IMR-90 (cell line): ENCODE measurements at regions not wholly inside any gene's neighbourhood (a gene's known extent, or its start where the extent isn't known, plus 50 kb on each side); places are given as distances from the start of the nearest gene placed in this dataset.
A peak's percentile ranks its signal among the peaks of the same experiment; 100 is the strongest.

ENCODE experiments used
- ATAC-seq: fragments of 200-7000 bp; cut with Tn5 transposase; 2 replicates; pipeline ENCODE4 v1.9.1; 2020; ENCODE audit warnings: low read depth, mild to moderate bottlenecking, moderate library complexity
- BruUV-seq: library from RNA; stranded (reverse); fragments of 400-500 nt; replicated peaks from 2 replicates; lab custom pipeline; 2021; lab: Mats Ljungman, UMichigan
- CTCF ChIA-PET: fragments of 300-600 bp; formaldehyde crosslinking; extraction: SDS; loops from one replicate; lab custom pipeline; 2021; ENCODE audit warnings: antibody characterized with exemption; lab: Yijun Ruan, JAX
- POLR2A ChIA-PET: fragments of 300-600 bp; sonication (Branson Sonifier 250); formaldehyde crosslinking; loops from one replicate; lab custom pipeline; 2022; ENCODE audit warnings: antibody characterized with exemption; ENCODE audit not compliant: unreplicated experiment; lab: Charles Lee
- DNase-seq: peaks from one replicate; pipeline ENCODE4 v3.0.0; 2013
- H2AFZ ChIP-seq: replicated peaks from 2 replicates; pipeline ENCODE3; 2013; ENCODE audit warnings: low read length, mild to moderate bottlenecking; ENCODE audit not compliant: poor library complexity
- H2AK5ac ChIP-seq: 2 replicates; pipeline ENCODE4 v1.6.1; 2013; ENCODE audit warnings: low read depth, low read length, inconsistent platforms
- H2AK9ac ChIP-seq: replicated peaks from 2 replicates; pipeline ENCODE3; 2013; ENCODE audit warnings: mild to moderate bottlenecking, low read depth, low read length, moderate library complexity; ENCODE audit not compliant: poor library complexity
- H2BK120ac ChIP-seq: 2 replicates; pipeline ENCODE4 v1.6.1; 2013; ENCODE audit warnings: low read depth, low read length, inconsistent platforms
- H2BK15ac ChIP-seq: 3 replicates; pipeline ENCODE4 v1.6.1; 2013; ENCODE audit warnings: low read depth, low read length, inconsistent platforms
- H2BK20ac ChIP-seq: 2 replicates; pipeline ENCODE4 v1.6.1; 2013; ENCODE audit warnings: low read depth, mild to moderate bottlenecking, inconsistent platforms, low read length, moderate library complexity
- H2BK5ac ChIP-seq: 2 replicates; pipeline ENCODE4 v1.6.1; 2013; ENCODE audit warnings: mild to moderate bottlenecking, low read depth, low read length, inconsistent platforms; ENCODE audit not compliant: poor library complexity, severe bottlenecking
- H3K14ac ChIP-seq: replicated peaks from 2 replicates; pipeline ENCODE4 v1.6.1; 2013; ENCODE audit warnings: low read depth, low read length, inconsistent platforms
- H3K18ac ChIP-seq: 2 replicates; pipeline ENCODE4 v1.6.1; 2013; ENCODE audit warnings: low read depth, low read length, control low read depth
- H3K23ac ChIP-seq: 2 replicates; pipeline ENCODE4 v1.6.1; 2013; ENCODE audit warnings: low read depth, low read length, inconsistent platforms
- H3K27ac ChIP-seq: 2 replicates; pipeline ENCODE4 v1.5.1; 2013; ENCODE audit warnings: mild to moderate bottlenecking, control low read depth, low read length; ENCODE audit not compliant: insufficient read depth
- H3K27me3 ChIP-seq: 2 replicates; pipeline ENCODE4 v1.6.1; 2013; ENCODE audit warnings: low read length; ENCODE audit not compliant: control insufficient read depth, insufficient read depth
- H3K36me3 ChIP-seq: 2 replicates; pipeline ENCODE4 v1.6.1; 2013; ENCODE audit warnings: low read length, mixed read lengths; ENCODE audit not compliant: control insufficient read depth, insufficient read depth
- H3K4ac ChIP-seq: 2 replicates; pipeline ENCODE4 v1.6.1; 2013; ENCODE audit warnings: low read depth, low read length, inconsistent platforms
- H3K4me1 ChIP-seq: 2 replicates; pipeline ENCODE4 v1.6.1; 2013; ENCODE audit warnings: low read length, mixed read lengths; ENCODE audit not compliant: control insufficient read depth, insufficient read depth
- H3K4me2 ChIP-seq: 2 replicates; pipeline ENCODE4 v1.6.1; 2013; ENCODE audit warnings: low read depth, mild to moderate bottlenecking, control low read depth, low read length, moderate library complexity
- H3K4me3 ChIP-seq: 2 replicates; pipeline ENCODE4 v1.5.1; 2013; ENCODE audit warnings: low read depth, mild to moderate bottlenecking, control low read depth, low read length, moderate library complexity; ENCODE audit not compliant: insufficient read depth
- H3K56ac ChIP-seq: 2 replicates; pipeline ENCODE4 v1.6.1; 2013; ENCODE audit warnings: low read length, inconsistent platforms; ENCODE audit not compliant: insufficient read depth; ENCODE audit errors: extremely low read depth
- H3K79me1 ChIP-seq, 2 experiments: 2 replicates each; pipeline ENCODE4 v1.6.1; 2013; ENCODE audit warnings: low read length in 2 of 2, inconsistent platforms in 1 of 2, low read depth in 1 of 2
- H3K9ac ChIP-seq: 2 replicates; pipeline ENCODE4 v1.6.1; 2013; ENCODE audit warnings: low read depth, low read length, control low read depth
- H3K9me1 ChIP-seq: 2 replicates; pipeline ENCODE4 v1.6.1; 2013; ENCODE audit warnings: low read length, inconsistent platforms; ENCODE audit not compliant: insufficient read depth
- H3K9me3 ChIP-seq: 2 replicates; pipeline ENCODE4 v1.6.1; 2013; ENCODE audit warnings: low read length; ENCODE audit not compliant: control insufficient read depth, insufficient read depth
- H4K20me1 ChIP-seq: 2 replicates; pipeline ENCODE4 v1.6.1; 2013; ENCODE audit warnings: low read length, inconsistent platforms; ENCODE audit not compliant: insufficient read depth
- H4K5ac ChIP-seq: 2 replicates; pipeline ENCODE4 v1.6.1; 2013; ENCODE audit warnings: mild to moderate bottlenecking, low read depth, low read length, control low read depth
- H4K8ac ChIP-seq, 2 experiments: 2 replicates each; pipeline ENCODE4 v1.6.1; 2013; ENCODE audit warnings: low read depth in 2 of 2, low read length in 2 of 2, control low read depth in 1 of 2, inconsistent platforms in 1 of 2
- H4K91ac ChIP-seq: 2 replicates; pipeline ENCODE4 v1.6.1; 2013; ENCODE audit warnings: low read depth, low read length, inconsistent platforms; ENCODE audit not compliant: insufficient read depth
- BHLHE40 ChIP-seq: fragments of 150-350 bp; IDR thresholded peaks from 2 replicates; pipeline ENCODE4 v1.6.1; 2016; ENCODE audit warnings: mild to moderate bottlenecking, low read depth, low read length
- CEBPB ChIP-seq: IDR thresholded peaks from 2 replicates; pipeline ENCODE4 v1.6.1; 2012; ENCODE audit warnings: low read depth, low read length, improper control_type of control experiment
- FOS ChIP-seq: fragments of 150-350 bp; IDR thresholded peaks from 2 replicates; pipeline ENCODE4 v1.6.1; 2016; ENCODE audit warnings: low read depth, low read length
- MAFK ChIP-seq: IDR thresholded peaks from 2 replicates; pipeline ENCODE4 v1.6.1; 2012; ENCODE audit warnings: low read depth, low read length, improper control_type of control experiment
- MAZ ChIP-seq: IDR thresholded peaks from 2 replicates; pipeline ENCODE4 v1.6.1; 2012; ENCODE audit warnings: low read depth, mild to moderate bottlenecking, low read length, improper control_type of control experiment, moderate library complexity, borderline replicate concordance
- MXI1 ChIP-seq: IDR thresholded peaks from 2 replicates; pipeline ENCODE4 v1.6.1; 2012; ENCODE audit warnings: low read depth, mild to moderate bottlenecking, low read length, moderate library complexity, borderline replicate concordance
- NFE2L2 ChIP-seq: fragments of 150-350 bp; IDR thresholded peaks from 2 replicates; pipeline ENCODE4 v1.6.1; 2016; ENCODE audit warnings: low read depth, mild to moderate bottlenecking, low read length
- POLR2A ChIP-seq: IDR thresholded peaks from 2 replicates; pipeline ENCODE4 v1.6.1; 2012; ENCODE audit warnings: mild to moderate bottlenecking, low read depth, low read length
- RAD21 ChIP-seq: IDR thresholded peaks from 2 replicates; pipeline ENCODE4 v1.6.1; 2012; ENCODE audit warnings: low read length, improper control_type of control experiment
- RCOR1 ChIP-seq: IDR thresholded peaks from 2 replicates; pipeline ENCODE4 v1.6.1; 2012; ENCODE audit warnings: mild to moderate bottlenecking, low read length, improper control_type of control experiment; ENCODE audit not compliant: insufficient replicate concordance
- RFX5 ChIP-seq: IDR thresholded peaks from 2 replicates; pipeline ENCODE4 v1.8.0; 2012; ENCODE audit warnings: low read depth, mild to moderate bottlenecking, low read length, moderate library complexity
- SMC3 ChIP-seq: fragments of 150-350 bp; IDR thresholded peaks from 2 replicates; pipeline ENCODE4 v1.6.1; 2016; ENCODE audit warnings: low read depth, mild to moderate bottlenecking, antibody characterized with exemption, low read length, moderate library complexity
- WGBS, 2 experiments: methylation state at CpG; one replicate each; pipeline versions ENCODE4 v1.1.5 to v1.1.7; 2013; ENCODE audit warnings: missing lambda C conversion rate in 2 of 2; ENCODE audit not compliant: insufficient read length in 1 of 2; ENCODE audit errors: extremely low coverage in 2 of 2; 5-methylcytosine and 5-hydroxymethylcytosine counted together
- dilution Hi-C: fragments of 300-500 bp; cut with HindIII; formaldehyde crosslinking; loops from one replicate; pipeline ENCODE4 v1.14.3; 2018; ENCODE audit warnings: low sequenced_read_pairs; ENCODE audit not compliant: unreplicated experiment
- in situ Hi-C: fragments of 300-500 bp; cut with MboI; formaldehyde crosslinking; loops from 3 replicates; pipeline ENCODE4 v1.14.3; 2019; ENCODE audit warnings: low sequenced_read_pairs, inconsistent platforms, mixed read lengths
- intact Hi-C: fragments of 100-400 bp; cut with micrococcal nuclease; formaldehyde crosslinking; loops from 2 replicates; pipeline ENCODE4 v1.10.0; 2022
- TF ChIP-seq, protein P1 (sequence below): fragments of 150-350 bp; IDR thresholded peaks from 2 replicates; pipeline ENCODE4 v1.6.1; 2016; ENCODE audit warnings: low read depth, mild to moderate bottlenecking, low read length, moderate library complexity, borderline replicate concordance
- TF ChIP-seq, protein P2 (sequence below): conservative IDR thresholded peaks from 2 replicates; pipeline ENCODE4 v1.5.1; 2012; ENCODE audit warnings: mild to moderate bottlenecking, low read depth, low read length, improper control_type of control experiment
- TF ChIP-seq, protein P3 (sequence below): fragments of 150-350 bp; IDR thresholded peaks from 2 replicates; pipeline ENCODE4 v1.6.1; 2017; ENCODE audit warnings: mild to moderate bottlenecking, antibody characterized with exemption, low read length, low read depth

DNA sequence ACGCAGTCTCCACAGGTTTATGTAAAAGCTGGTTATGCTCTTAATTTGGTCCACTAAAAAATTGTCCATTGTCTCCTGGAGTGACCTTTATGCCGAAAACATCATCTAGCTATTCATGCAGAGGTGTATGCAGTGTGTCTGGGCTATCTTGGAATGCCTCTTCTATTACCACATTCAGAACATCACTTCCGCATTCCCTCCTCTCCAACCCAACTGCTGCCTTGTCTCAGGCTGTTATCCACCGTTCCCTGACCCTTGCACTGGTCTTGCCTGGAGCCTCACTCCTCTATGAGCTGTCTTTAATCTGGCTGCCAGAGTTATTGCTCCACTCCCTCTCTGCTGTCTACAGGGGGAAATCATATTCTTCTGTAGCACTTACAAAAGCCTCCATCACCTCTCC is 214.1 kb upstream of the ANKRD55 start:
- Histone ChIP-seq H4K8ac (no peak overlapping the region), H3K27me3 (no peaks in the 10 kb centered on the region), H3K79me1 (no peaks in the 10 kb centered on the region), H2AK5ac (no peak overlapping the region; the same call in 1 of the 2 replicates), H3K36me3 (no peaks in the 10 kb centered on the region), H3K4me3 (no peak overlapping the region), H3K14ac (no peak overlapping the region), H4K5ac (no peak overlapping the region), H4K20me1 (no peaks in the 10 kb centered on the region), H3K9me1 (no peaks in the 10 kb centered on the region), H3K27ac (no peak overlapping the region), H3K18ac (no peak overlapping the region), H3K4ac (no peak overlapping the region), H2BK20ac (no peak overlapping the region), H2BK120ac (no peak overlapping the region), H3K9ac (no peak overlapping the region), H3K9me3 (no peaks in the 10 kb centered on the region), H4K91ac (no peak overlapping the region), H3K56ac (no peak overlapping the region), H2AFZ (no peak overlapping the region), H3K4me1 (no peaks in the 10 kb centered on the region), H2AK9ac (no peak overlapping the region), H3K23ac (no peak overlapping the region), H3K4me2 (no peak overlapping the region), H2BK5ac (no peak overlapping the region), H2BK15ac (no peak overlapping the region)
- ChIA-PET POLR2A (no interaction called here), CTCF (interaction anchor here (0.5 kb wide), 1 partner anchor 382 kb away, joined by 3 read pairs; no protein-coding TSS in a partner anchor)
- DNase-seq, result peak; percentile 10
- intact Hi-C loops, result no loop called here
- in situ Hi-C loops, result no loop called here
- BruUV-seq, result no TSS peak
- WGBS, 2 experiments, result 73% methylated on average over 2 of the region's 4 CpGs; no CpG with 5 or more reads in 1 of the 2 experiments
- no peak; the same call in 1 of the 2 replicates for ATAC-seq
- dilution Hi-C loops, result no loop called here
- TF ChIP-seq RCOR1 (no peak), MAFK (no peak), RFX5 (no peak), RAD21 (no peak), BHLHE40 (no peak), MXI1 (no peak), MAZ (no peak), FOS (no peak), SMC3 (no peak), POLR2A (no peak), NFE2L2 (no peak), CEBPB (no peak)
- TF ChIP-seq, protein P1, sequence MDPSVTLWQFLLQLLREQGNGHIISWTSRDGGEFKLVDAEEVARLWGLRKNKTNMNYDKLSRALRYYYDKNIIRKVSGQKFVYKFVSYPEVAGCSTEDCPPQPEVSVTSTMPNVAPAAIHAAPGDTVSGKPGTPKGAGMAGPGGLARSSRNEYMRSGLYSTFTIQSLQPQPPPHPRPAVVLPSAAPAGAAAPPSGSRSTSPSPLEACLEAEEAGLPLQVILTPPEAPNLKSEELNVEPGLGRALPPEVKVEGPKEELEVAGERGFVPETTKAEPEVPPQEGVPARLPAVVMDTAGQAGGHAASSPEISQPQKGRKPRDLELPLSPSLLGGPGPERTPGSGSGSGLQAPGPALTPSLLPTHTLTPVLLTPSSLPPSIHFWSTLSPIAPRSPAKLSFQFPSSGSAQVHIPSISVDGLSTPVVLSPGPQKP, result no peak
- TF ChIP-seq, protein P2, sequence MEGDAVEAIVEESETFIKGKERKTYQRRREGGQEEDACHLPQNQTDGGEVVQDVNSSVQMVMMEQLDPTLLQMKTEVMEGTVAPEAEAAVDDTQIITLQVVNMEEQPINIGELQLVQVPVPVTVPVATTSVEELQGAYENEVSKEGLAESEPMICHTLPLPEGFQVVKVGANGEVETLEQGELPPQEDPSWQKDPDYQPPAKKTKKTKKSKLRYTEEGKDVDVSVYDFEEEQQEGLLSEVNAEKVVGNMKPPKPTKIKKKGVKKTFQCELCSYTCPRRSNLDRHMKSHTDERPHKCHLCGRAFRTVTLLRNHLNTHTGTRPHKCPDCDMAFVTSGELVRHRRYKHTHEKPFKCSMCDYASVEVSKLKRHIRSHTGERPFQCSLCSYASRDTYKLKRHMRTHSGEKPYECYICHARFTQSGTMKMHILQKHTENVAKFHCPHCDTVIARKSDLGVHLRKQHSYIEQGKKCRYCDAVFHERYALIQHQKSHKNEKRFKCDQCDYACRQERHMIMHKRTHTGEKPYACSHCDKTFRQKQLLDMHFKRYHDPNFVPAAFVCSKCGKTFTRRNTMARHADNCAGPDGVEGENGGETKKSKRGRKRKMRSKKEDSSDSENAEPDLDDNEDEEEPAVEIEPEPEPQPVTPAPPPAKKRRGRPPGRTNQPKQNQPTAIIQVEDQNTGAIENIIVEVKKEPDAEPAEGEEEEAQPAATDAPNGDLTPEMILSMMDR, result no peak
- TF ChIP-seq, protein P3, sequence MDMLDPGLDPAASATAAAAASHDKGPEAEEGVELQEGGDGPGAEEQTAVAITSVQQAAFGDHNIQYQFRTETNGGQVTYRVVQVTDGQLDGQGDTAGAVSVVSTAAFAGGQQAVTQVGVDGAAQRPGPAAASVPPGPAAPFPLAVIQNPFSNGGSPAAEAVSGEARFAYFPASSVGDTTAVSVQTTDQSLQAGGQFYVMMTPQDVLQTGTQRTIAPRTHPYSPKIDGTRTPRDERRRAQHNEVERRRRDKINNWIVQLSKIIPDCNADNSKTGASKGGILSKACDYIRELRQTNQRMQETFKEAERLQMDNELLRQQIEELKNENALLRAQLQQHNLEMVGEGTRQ, result no peak
